DND-41 (cell line): ENCODE measurements at regions not wholly inside any gene's neighbourhood (a gene's known extent, or its start where the extent isn't known, plus 50 kb on each side); places are given as distances from the start of the nearest gene placed in this dataset.

ENCODE experiments used
- ATAC-seq: fragments of 200-7000 bp; cut with Tn5 transposase; 3 replicates; pipeline ENCODE4 v1.9.1; 2021; ENCODE audit warnings: low read depth; ENCODE audit not compliant: insufficient read depth
- DNase-seq: peaks from one replicate; pipeline ENCODE4 v3.0.0-alpha.2; 2020
- H2AFZ ChIP-seq: 2 replicates; pipeline ENCODE4 v1.6.0; 2012; ENCODE audit warnings: low read depth, low read length
- H3K27ac ChIP-seq: 2 replicates; pipeline ENCODE4 v1.5.1; 2012; ENCODE audit warnings: low read length, inconsistent platforms
- H3K27me3 ChIP-seq: fragments of 200-600 bp; sonication (generic); 2 replicates; pipeline ENCODE4 v1.6.0; 2012; ENCODE audit warnings: low read length, mild to moderate bottlenecking, inconsistent platforms; ENCODE audit not compliant: insufficient read depth, poor library complexity
- H3K36me3 ChIP-seq: 2 replicates; pipeline ENCODE4 v1.5.1; 2012; ENCODE audit warnings: low read length, inconsistent platforms; ENCODE audit not compliant: insufficient read depth
- H3K4me1 ChIP-seq: 2 replicates; pipeline ENCODE4 v1.5.1; 2012; ENCODE audit warnings: mild to moderate bottlenecking, low read length; ENCODE audit not compliant: insufficient read depth
- H3K4me2 ChIP-seq: 2 replicates; pipeline ENCODE4 v1.6.0; 2012; ENCODE audit warnings: mild to moderate bottlenecking, moderate library complexity, low read length, inconsistent platforms; ENCODE audit not compliant: insufficient read depth
- H3K4me3 ChIP-seq, 2 experiments: fragments of 200-600 bp in 1 of 2; shearing (Covaris generic) in 1 of 2; 2 replicates each; pipeline ENCODE4 v1.5.1; 2012 to 2016; ENCODE audit warnings: inconsistent platforms in 2 of 2, low read length in 2 of 2, mild to moderate bottlenecking in 2 of 2, low read depth in 1 of 2, moderate library complexity in 1 of 2
- H3K79me2 ChIP-seq: 2 replicates; pipeline ENCODE4 v1.6.0; 2012; ENCODE audit warnings: low read length, inconsistent platforms; ENCODE audit not compliant: insufficient read depth
- H3K9ac ChIP-seq: 2 replicates; pipeline ENCODE4 v1.6.0; 2012; ENCODE audit warnings: low read depth, mild to moderate bottlenecking, inconsistent platforms, low read length, moderate library complexity
- H3K9me3 ChIP-seq: 2 replicates; pipeline ENCODE4 v1.5.1; 2012; ENCODE audit warnings: low read length, moderate library complexity, mild to moderate bottlenecking, inconsistent platforms; ENCODE audit not compliant: insufficient read depth, severe bottlenecking
- H4K20me1 ChIP-seq: 2 replicates; pipeline ENCODE4 v1.6.0; 2012; ENCODE audit warnings: low read length; ENCODE audit not compliant: insufficient read depth
- CTCF ChIP-seq: IDR thresholded peaks from 2 replicates; pipeline ENCODE4 v1.5.1; 2012; ENCODE audit warnings: borderline replicate concordance, low read length, moderate library complexity, mild to moderate bottlenecking; ENCODE audit not compliant: poor library complexity, severe bottlenecking; ENCODE audit errors: extremely low read depth
- EZH2 ChIP-seq: IDR thresholded peaks from 3 replicates; pipeline ENCODE4 v1.6.1; 2012; ENCODE audit warnings: borderline replicate concordance, low read depth, mild to moderate bottlenecking, moderate library complexity, low read length, inconsistent platforms; ENCODE audit not compliant: severe bottlenecking

DNA sequence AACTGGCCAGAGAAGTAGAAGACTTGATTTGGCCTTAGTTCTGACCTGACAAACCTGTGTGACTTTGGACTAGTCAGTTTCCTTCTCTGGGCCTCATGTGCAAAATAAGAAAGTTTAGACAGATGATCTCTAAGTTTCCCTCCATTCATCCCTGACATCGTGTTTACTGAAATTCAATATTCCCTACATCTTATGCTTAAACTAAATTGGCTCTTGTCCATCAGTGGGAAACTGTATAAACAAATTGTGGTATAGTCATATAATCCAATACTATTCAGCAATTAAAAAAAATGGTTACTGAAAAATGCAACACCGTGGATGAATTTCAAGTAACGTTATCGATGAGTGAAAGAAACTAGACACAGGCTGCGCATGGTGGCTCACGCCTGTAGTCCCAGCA is 64.4 kb upstream of the HRH1 start:
- TF ChIP-seq EZH2 (no peak), CTCF (no peak)
- H3K4me1 ChIP-seq, result no peaks in the 10 kb centered on the region
- no peaks in the 10 kb centered on the region for H3K27me3 ChIP-seq
- no peak overlapping the region for H3K9ac ChIP-seq
- no peaks in the 10 kb centered on the region for H4K20me1 ChIP-seq
- H3K4me3 ChIP-seq, result no peak overlapping the region
- H3K27ac ChIP-seq, result no peak overlapping the region
- H3K36me3 ChIP-seq, result no peaks in the 10 kb centered on the region
- H2AFZ ChIP-seq, result no peak overlapping the region
- H3K79me2 ChIP-seq, result no peaks in the 10 kb centered on the region
- H3K4me2 ChIP-seq, result no peak overlapping the region
- ATAC-seq (no peak), DNase-seq (no peak)
- H3K9me3 ChIP-seq, result no peaks in the 10 kb centered on the region

GRCh38 chr3:11090551-11090950 is 63.7 kb upstream of the HRH1 start:
- H3K9ac ChIP-seq, result no peak overlapping the region
- DNase-seq (no peak), ATAC-seq (no peak)
- TF ChIP-seq CTCF (no peak), EZH2 (no peak)
- H3K79me2 ChIP-seq, result no peaks in the 10 kb centered on the region
- H3K4me1 ChIP-seq, result no peaks in the 10 kb centered on the region
- no peak overlapping the region for H2AFZ ChIP-seq
- no peaks in the 10 kb centered on the region for H4K20me1 ChIP-seq
- H3K4me2 ChIP-seq, result no peak overlapping the region
- no peaks in the 10 kb centered on the region for H3K36me3 ChIP-seq
- peaks cover under 1% of the 10 kb centered on the region for H3K27me3 ChIP-seq
- no peak overlapping the region for H3K4me3 ChIP-seq
- H3K27ac ChIP-seq, result no peak overlapping the region
- H3K9me3 ChIP-seq, result no peaks in the 10 kb centered on the region

GRCh38 chr3:11091088-11091590 is 63.2 kb upstream of the HRH1 start:
- H2AFZ ChIP-seq, result no peak overlapping the region
- H3K9me3 ChIP-seq, result no peaks in the 10 kb centered on the region
- peaks cover 3% of the 10 kb centered on the region for H3K27me3 ChIP-seq
- no peak for ATAC-seq
- TF ChIP-seq EZH2 (no peak), CTCF (no peak)
- H3K27ac ChIP-seq, result no peak overlapping the region
- H3K4me1 ChIP-seq, result peaks cover 2% of the 10 kb centered on the region; the same call in 1 of the 2 replicates
- no peaks in the 10 kb centered on the region for H3K79me2 ChIP-seq
- DNase-seq, result no peak
- H3K4me3 ChIP-seq, result no peak overlapping the region
- H3K4me2 ChIP-seq, result no peak overlapping the region
- no peak overlapping the region for H3K9ac ChIP-seq
- no peaks in the 10 kb centered on the region for H4K20me1 ChIP-seq
- H3K36me3 ChIP-seq, result no peaks in the 10 kb centered on the region

DNA sequence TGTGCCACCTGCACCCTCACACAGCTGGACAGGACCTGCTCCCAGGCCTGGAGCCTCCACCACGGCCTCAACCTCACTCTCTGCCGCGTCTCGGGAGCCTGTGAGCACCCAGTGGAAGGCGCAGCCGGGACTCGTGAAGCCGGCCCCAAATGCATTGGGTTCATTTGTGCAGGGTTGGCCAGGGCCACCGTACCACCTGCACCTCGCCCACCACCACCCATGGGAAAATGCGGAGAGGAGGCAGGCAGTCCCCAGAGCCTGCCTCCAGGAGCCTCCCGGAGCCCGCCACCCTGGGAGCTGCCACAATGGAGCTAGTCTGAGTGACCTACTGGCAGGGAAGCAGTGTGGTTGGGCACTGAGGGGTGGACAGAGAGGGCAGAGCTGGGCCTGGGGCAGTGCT is 62.5 kb upstream of the HRH1 start:
- no peak overlapping the region for H3K9ac ChIP-seq
- no peaks in the 10 kb centered on the region for H3K79me2 ChIP-seq
- no peaks in the 10 kb centered on the region for H4K20me1 ChIP-seq
- H3K4me3 ChIP-seq, result no peak overlapping the region
- H3K36me3 ChIP-seq, result no peaks in the 10 kb centered on the region
- no peaks in the 10 kb centered on the region for H3K9me3 ChIP-seq
- ATAC-seq (no peak), DNase-seq (no peak)
- no peak for TF ChIP-seq CTCF
- TF ChIP-seq EZH2, result no peak
- H2AFZ ChIP-seq, result no peak overlapping the region
- H3K27ac ChIP-seq, result no peak overlapping the region
- no peak overlapping the region for H3K4me2 ChIP-seq
- H3K4me1 ChIP-seq, result peaks cover 6% of the 10 kb centered on the region; the same call in 1 of the 2 replicates
- H3K27me3 ChIP-seq, result peaks cover 3% of the 10 kb centered on the region
